Common myeloid progenitor, CD34-positive (primary cell): ENCODE measurements at regions not wholly inside any gene's neighbourhood (a gene's known extent, or its start where the extent isn't known, plus 50 kb on each side); places are given as distances from the start of the nearest gene placed in this dataset.

Source experiments
- CTCF ChIA-PET: fragments of 350-600 bp; sonication (Branson Sonifier 250); formaldehyde crosslinking; loops from one replicate; lab custom pipeline; 2021; ENCODE audit warnings: antibody characterized with exemption; lab: Charles Lee
- POLR2A ChIA-PET: fragments of 350-600 bp; sonication (Branson Sonifier 250); formaldehyde crosslinking; loops from one replicate; lab custom pipeline; 2021; ENCODE audit warnings: antibody characterized with exemption; lab: Charles Lee
- DNase-seq, 3 donors: peaks; one replicate each; pipeline versions ENCODE4 v3.0.0 to v3.0.0-alpha.2; 2013
- H3K27ac ChIP-seq, 2 experiments: 1 replicate in 1 of 2; 2 replicates in 1 of 2; pipeline ENCODE4 v1.7.0; 2013; ENCODE audit warnings: inconsistent platforms in 2 of 2, low read length in 2 of 2, mild to moderate bottlenecking in 2 of 2, low read depth in 1 of 2, moderate library complexity in 1 of 2; ENCODE audit not compliant: severe bottlenecking in 2 of 2, insufficient read depth in 1 of 2, poor library complexity in 1 of 2
- H3K27me3 ChIP-seq, 5 experiments: replicated peaks in 2 of 5; 1 replicate in 3 of 5; 2 replicates in 2 of 5; pipeline versions ENCODE4 v1.6.1 to v1.7.0; 2013; ENCODE audit warnings: low read length in 4 of 5, mild to moderate bottlenecking in 2 of 5, moderate library complexity in 2 of 5, inconsistent platforms in 1 of 5; ENCODE audit not compliant: insufficient read depth in 5 of 5, control insufficient read depth in 4 of 5
- H3K36me3 ChIP-seq, 4 experiments: 1 replicate in 2 of 4; 2 replicates in 2 of 4; pipeline versions ENCODE4 v1.6.1 to v1.7.0; 2013; ENCODE audit warnings: low read length in 3 of 4, control low read depth in 1 of 4, mild to moderate bottlenecking in 1 of 4; ENCODE audit not compliant: control insufficient read depth in 4 of 4, insufficient read depth in 4 of 4
- H3K4me1 ChIP-seq, 4 experiments: 1 replicate in 3 of 4; 2 replicates in 1 of 4; pipeline versions ENCODE4 v1.6.1 to v1.7.1; 2013; ENCODE audit warnings: low read length in 3 of 4, mild to moderate bottlenecking in 3 of 4, control low read depth in 1 of 4, inconsistent platforms in 1 of 4, moderate library complexity in 1 of 4; ENCODE audit not compliant: control insufficient read depth in 4 of 4, insufficient read depth in 4 of 4; ENCODE audit errors: control extremely low read depth in 1 of 4
- H3K4me3 ChIP-seq, 7 experiments: 1 replicate in 4 of 7; 2 replicates in 3 of 7; pipeline versions ENCODE4 v1.5.1 to v1.7.0; 2013; ENCODE audit warnings: mild to moderate bottlenecking in 7 of 7, low read length in 6 of 7, moderate library complexity in 6 of 7, inconsistent platforms in 2 of 7, low read depth in 2 of 7, control low read depth in 1 of 7; ENCODE audit not compliant: insufficient read depth in 4 of 7, control insufficient read depth in 1 of 7; ENCODE audit errors: extremely low read depth in 1 of 7
- H3K9me3 ChIP-seq, 5 experiments: 1 replicate in 4 of 5; 2 replicates in 1 of 5; pipeline versions ENCODE4 v1.6.1 to v1.7.1; 2013; ENCODE audit warnings: low read length in 4 of 5, mild to moderate bottlenecking in 2 of 5, inconsistent platforms in 1 of 5, low read depth in 1 of 5, moderate library complexity in 1 of 5; ENCODE audit not compliant: control insufficient read depth in 4 of 5, insufficient read depth in 2 of 5; ENCODE audit errors: control extremely low read depth in 1 of 5
- whole genome bisulfite sequencing: methylation state at CpG from one replicate; pipeline ENCODE4 v1.1.5; 2013; ENCODE audit not compliant: insufficient coverage; 5-methylcytosine and 5-hydroxymethylcytosine counted together

GRCh38 chr4:184879271-184879670 lies 53.5 kb upstream of the ACSL1 start:
- Histone ChIP-seq H3K4me1 (no peaks in the 10 kb centered on the region), H3K36me3 (no peaks in the 10 kb centered on the region), H3K9me3 (no peaks in the 10 kb centered on the region), H3K27me3 (no peaks in the 10 kb centered on the region), H3K27ac (no peak overlapping the region), H3K4me3 (peak overlapping the region in 1 of 7 experiments; percentile 19)
- DNase-seq, result no peak
- WGBS, result 100% methylated on average over 1 of the region's 3 CpGs
- ChIA-PET CTCF (interaction anchor here (0.9 kb wide), 1 partner anchor 13 kb away, joined by 3 read pairs; no protein-coding TSS in a partner anchor), POLR2A (interaction anchor here (1.3 kb wide), 1 partner anchor 18 kb away, joined by 4 read pairs; no protein-coding TSS in a partner anchor)

- H3K27ac ChIP-seq, result no peak overlapping the region
- H3K4me1 ChIP-seq, result no peaks in the 10 kb centered on the region
- CTCF ChIA-PET, result no interaction called here
- H3K9me3 ChIP-seq, result no peaks in the 10 kb centered on the region
- POLR2A ChIA-PET, result no interaction called here
- no peaks in the 10 kb centered on the region for H3K27me3 ChIP-seq
- 96% methylated on average over 6 of the region's 10 CpGs for WGBS
- no peak for DNase-seq
- no peak overlapping the region for H3K4me3 ChIP-seq
- no peaks in the 10 kb centered on the region for H3K36me3 ChIP-seq
Observed at GRCh38 chr4:184882276-184882675, 56.5 kb upstream of the ACSL1 start.

GRCh38 chr4:184883024-184883423 lies 57.3 kb upstream of the ACSL1 start:
- Histone ChIP-seq H3K36me3 (no peaks in the 10 kb centered on the region), H3K9me3 (no peaks in the 10 kb centered on the region), H3K4me1 (no peaks in the 10 kb centered on the region), H3K4me3 (no peak overlapping the region), H3K27me3 (no peaks in the 10 kb centered on the region), H3K27ac (no peak overlapping the region)
- ChIA-PET POLR2A (no interaction called here), CTCF (interaction anchor here (0.6 to 0.7 kb wide), 2 partner anchors 10 to 213 kb away, joined by 3 read pairs; no protein-coding TSS in a partner anchor)
- WGBS, result 94% methylated on average over 5 of the region's 6 CpGs
- no peak for DNase-seq

- WGBS, result 62% methylated on average over 3 of the region's 5 CpGs
- Histone ChIP-seq H3K9me3 (no peaks in the 10 kb centered on the region), H3K4me1 (peaks cover 0 to 7% (median 4%) of the 10 kb centered on the region in 4 experiments), H3K36me3 (no peaks in the 10 kb centered on the region), H3K27ac (no peak overlapping the region), H3K4me3 (no peak overlapping the region), H3K27me3 (no peaks in the 10 kb centered on the region)
- CTCF ChIA-PET, result no interaction called here
- POLR2A ChIA-PET, result no interaction called here
- DNase-seq, result no peak
Observed at GRCh38 chr4:184884883-184885282, 59.1 kb upstream of the ACSL1 start.

GRCh38 chr4:184885602-184886001 lies 59.8 kb upstream of the ACSL1 start:
- H3K27ac ChIP-seq, result no peak overlapping the region
- H3K4me1 ChIP-seq, result peaks cover 5 to 14% (median 10%) of the 10 kb centered on the region in 4 experiments
- 97% methylated on average over 4 of the region's 4 CpGs for WGBS
- ChIA-PET POLR2A (no interaction called here), CTCF (no interaction called here)
- no peaks in the 10 kb centered on the region for H3K27me3 ChIP-seq
- no peaks in the 10 kb centered on the region for H3K36me3 ChIP-seq
- H3K9me3 ChIP-seq, result no peaks in the 10 kb centered on the region
- DNase-seq, result no peak
- no peak overlapping the region for H3K4me3 ChIP-seq

GRCh38 chr4:184887333-184887732 lies 61.6 kb upstream of the ACSL1 start:
- no peak for DNase-seq
- CTCF ChIA-PET, result interaction anchor here (1.2 kb wide), 1 partner anchor 28 kb away, joined by 3 read pairs; no protein-coding TSS in a partner anchor
- POLR2A ChIA-PET, result no interaction called here
- WGBS, result 100% methylated on average over 2 of the region's 3 CpGs
- no peaks in the 10 kb centered on the region for H3K27me3 ChIP-seq
- H3K27ac ChIP-seq, result no peak overlapping the region
- no peak overlapping the region for H3K4me3 ChIP-seq
- no peaks in the 10 kb centered on the region for H3K9me3 ChIP-seq
- H3K4me1 ChIP-seq, result peaks cover 5 to 18% (median 10%) of the 10 kb centered on the region in 4 experiments
- no peaks in the 10 kb centered on the region for H3K36me3 ChIP-seq

- Histone ChIP-seq H3K4me3 (no peak overlapping the region), H3K9me3 (no peaks in the 10 kb centered on the region), H3K36me3 (no peaks in the 10 kb centered on the region), H3K27me3 (no peaks in the 10 kb centered on the region), H3K4me1 (peaks cover 5 to 18% (median 10%) of the 10 kb centered on the region in 4 experiments), H3K27ac (no peak overlapping the region)
- CTCF ChIA-PET, result no interaction called here
- POLR2A ChIA-PET, result no interaction called here
- WGBS, result 69% methylated on average over 6 of the region's 6 CpGs
- DNase-seq, result no peak
Observed at GRCh38 chr4:184887947-184888346, 62.2 kb upstream of the ACSL1 start.
